Gastrocnemius medialis (tissue), 4 donors: ENCODE measurements at regions not wholly inside any gene's neighbourhood (a gene's known extent, or its start where the extent isn't known, plus 50 kb on each side); places are given as distances from the start of the nearest gene placed in this dataset.

Experiments
- POLR2A ChIP-seq, 2 donors: fragments of 450-650 bp; IDR thresholded peaks; one replicate each; pipeline ENCODE4 v1.6.1; 2017; ENCODE audit warnings: antibody characterized with exemption in 2 of 2, mild to moderate bottlenecking in 2 of 2, moderate library complexity in 2 of 2
- TF ChIP-seq, protein P1 (sequence below), 5 experiments: fragments of 450-650 bp in 3 of 5; fragments of 200-600 bp in 2 of 5; sonication (generic) in 2 of 5; IDR thresholded peaks in 4 of 5; conservative IDR thresholded peaks in 1 of 5; 1 replicate in 4 of 5; 2 replicates in 1 of 5; pipeline ENCODE4 v1.5.1; 2016 to 2019; ENCODE audit warnings: antibody characterized with exemption in 5 of 5, mild to moderate bottlenecking in 3 of 5, moderate library complexity in 3 of 5

DNA sequence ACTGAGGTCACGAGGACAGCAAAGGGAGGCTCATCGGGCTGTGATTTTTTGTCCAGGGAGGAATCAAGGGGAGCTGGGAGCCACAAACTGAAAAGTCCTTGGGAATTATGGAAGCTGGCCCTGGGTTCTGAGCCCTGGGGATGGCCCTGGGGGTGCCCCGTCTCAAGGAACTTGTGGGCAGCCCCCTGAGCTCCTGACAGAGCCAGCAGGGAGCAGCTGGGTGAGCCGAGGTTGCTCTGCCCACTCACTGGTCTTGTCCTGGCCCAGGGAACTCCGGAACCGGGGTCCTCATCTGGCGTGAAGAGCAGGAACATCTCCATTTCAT, 61.3 kb upstream of the HDAC4 start:
- TF ChIP-seq, protein P1, sequence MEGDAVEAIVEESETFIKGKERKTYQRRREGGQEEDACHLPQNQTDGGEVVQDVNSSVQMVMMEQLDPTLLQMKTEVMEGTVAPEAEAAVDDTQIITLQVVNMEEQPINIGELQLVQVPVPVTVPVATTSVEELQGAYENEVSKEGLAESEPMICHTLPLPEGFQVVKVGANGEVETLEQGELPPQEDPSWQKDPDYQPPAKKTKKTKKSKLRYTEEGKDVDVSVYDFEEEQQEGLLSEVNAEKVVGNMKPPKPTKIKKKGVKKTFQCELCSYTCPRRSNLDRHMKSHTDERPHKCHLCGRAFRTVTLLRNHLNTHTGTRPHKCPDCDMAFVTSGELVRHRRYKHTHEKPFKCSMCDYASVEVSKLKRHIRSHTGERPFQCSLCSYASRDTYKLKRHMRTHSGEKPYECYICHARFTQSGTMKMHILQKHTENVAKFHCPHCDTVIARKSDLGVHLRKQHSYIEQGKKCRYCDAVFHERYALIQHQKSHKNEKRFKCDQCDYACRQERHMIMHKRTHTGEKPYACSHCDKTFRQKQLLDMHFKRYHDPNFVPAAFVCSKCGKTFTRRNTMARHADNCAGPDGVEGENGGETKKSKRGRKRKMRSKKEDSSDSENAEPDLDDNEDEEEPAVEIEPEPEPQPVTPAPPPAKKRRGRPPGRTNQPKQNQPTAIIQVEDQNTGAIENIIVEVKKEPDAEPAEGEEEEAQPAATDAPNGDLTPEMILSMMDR (IDR thresholded peaks at IDR 0.05 in 4 of 5, conservative IDR thresholded peaks at IDR 0.05 in 1 of 5), result no peak
- no peak for TF ChIP-seq POLR2A (IDR thresholded peaks at IDR 0.05)
